HG03097 (cell line): ENCODE measurements at regions not wholly inside any gene's neighbourhood (a gene's known extent, or its start where the extent isn't known, plus 50 kb on each side); places are given as distances from the start of the nearest gene placed in this dataset.

Experiments
- ATAC-seq: cut with Tn5 transposase; IDR thresholded peaks from one replicate; pipeline ENCODE4 v1.9.1; 2021; ENCODE audit not compliant: unreplicated experiment, low FRiP score

DNA sequence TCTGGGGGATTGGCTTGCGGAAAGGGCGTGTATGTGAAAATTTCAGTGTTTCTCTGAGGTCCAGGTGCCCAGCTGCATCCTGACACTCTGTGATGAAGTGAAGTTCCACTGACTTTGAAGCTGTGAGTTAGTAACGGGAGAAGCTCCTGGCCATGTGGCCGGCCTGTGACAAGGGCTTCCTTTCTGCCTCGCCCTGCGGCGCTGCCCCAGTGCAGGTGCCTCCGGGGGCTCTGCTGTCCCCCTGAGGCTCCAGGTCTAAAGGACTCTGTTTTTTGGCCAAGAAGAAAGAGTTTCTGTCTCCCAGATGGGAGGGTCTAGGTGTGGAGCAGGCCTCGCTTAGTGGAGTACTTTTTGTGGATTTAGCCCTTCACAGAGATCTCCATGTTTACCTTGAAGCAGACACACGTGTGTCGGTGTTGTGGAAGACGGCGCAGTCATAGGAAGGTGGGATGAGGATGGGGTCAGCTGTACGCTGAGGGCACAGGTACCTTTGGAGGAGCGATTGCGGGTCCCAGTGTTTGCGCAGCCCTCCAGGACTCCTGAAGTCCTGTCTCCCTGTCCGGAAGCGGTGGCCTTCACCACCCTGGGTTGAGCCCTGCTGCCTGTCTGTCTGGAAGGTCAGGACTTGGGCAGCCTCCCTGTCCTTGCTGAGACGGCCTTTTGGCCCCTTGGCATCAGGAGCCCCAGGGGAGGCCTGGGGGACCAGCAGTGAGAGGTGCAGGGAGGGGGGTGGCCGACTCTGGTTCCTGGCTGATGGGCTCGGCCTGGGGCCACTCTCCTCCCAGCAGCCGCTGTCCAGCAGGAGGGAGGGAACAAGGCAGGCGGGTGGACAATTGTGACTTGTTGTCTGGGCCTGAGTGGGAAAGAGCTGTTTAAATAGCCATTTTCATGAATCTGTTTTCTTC is 1249.3 kb downstream of the BRD1 start:
- no peak for ATAC-seq

DNA sequence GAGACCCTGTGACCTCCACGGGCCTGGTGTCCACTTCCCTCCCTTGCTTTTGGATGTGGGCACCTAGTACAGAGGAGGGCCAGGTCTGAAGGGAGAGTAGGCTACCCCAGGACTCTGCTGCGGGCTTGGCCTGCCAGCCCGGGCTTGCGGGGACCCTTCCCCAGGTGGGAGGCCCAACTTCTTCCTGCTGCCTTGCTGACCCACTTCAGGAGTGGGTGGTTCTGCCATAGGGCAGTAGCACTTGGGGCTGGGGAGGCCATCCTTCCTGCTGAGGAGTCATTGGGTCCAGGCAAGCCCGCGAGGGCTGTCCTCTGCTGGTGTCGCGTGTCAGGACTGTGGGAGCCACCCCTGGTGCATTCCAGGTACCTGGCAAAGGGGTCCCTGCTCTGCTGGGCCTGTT is 1250.0 kb downstream of the BRD1 start:
- no peak for ATAC-seq

DNA sequence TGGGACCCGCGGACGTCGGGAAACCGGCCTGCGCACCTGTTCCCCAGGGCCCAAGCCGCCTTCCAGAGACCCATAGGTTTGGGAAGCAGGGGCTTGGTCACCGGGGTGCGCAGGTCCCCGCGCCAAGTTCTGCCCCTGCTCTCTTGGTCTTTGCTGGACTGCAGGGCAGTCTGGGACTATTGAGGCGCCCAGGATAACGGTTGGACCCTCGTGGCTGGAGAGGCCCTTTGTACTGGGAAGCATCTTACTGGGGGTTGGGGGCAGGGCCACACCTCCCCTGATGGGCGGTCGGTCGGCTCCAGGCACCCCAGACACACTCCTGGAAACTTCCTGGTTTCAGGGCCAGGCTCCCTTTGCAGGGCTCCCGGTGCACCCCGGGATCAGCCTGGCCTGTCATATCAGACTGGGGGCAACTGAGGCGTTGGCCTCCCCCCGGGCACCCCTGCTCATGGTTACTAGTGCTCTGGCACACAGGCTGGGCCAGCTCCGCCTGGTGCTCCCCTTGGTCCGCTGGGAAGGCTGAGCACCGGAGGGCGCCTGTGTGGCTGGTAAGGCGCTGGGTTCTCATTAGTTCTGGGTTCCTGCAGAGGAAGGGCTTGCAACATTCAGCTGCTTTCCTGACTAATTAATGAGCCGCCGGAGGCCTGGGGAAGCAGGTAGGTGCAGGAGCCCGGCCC is 1250.5 kb downstream of the BRD1 start:
- ATAC-seq = no peak

DNA sequence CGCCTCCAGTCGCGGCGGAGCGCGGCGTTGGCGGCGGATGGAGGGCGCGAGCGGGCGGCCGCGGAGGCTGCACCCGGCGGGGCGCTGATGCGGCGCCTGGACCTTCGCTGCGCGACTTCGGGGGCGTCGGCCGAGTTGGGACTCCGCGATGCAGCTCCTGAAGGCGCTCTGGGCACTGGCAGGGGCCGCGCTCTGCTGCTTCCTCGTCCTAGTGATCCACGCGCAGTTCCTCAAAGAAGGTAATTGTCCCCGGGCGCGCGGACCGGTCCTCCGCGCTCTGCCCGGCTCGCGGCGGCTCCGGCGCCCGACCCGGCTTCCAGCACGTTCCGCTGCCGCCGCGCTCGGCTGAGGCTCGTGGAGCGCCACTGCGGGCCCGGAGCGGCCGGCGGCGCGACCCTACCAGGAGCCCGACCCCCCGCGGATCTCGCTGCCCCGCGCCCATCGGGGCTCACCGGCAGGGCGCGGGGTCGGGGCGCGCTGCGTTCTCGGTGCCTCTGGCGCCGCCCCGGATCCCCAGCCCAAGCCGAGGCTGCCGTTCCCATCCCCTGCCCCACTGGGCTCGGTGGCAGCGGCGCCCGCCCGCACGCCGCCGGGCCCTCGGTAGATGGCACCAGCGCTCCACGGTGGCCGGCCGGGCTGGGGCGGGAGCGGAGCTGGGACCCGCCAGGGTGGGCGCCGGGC is 1251.2 kb downstream of the BRD1 start:
- ATAC-seq = no peak

DNA sequence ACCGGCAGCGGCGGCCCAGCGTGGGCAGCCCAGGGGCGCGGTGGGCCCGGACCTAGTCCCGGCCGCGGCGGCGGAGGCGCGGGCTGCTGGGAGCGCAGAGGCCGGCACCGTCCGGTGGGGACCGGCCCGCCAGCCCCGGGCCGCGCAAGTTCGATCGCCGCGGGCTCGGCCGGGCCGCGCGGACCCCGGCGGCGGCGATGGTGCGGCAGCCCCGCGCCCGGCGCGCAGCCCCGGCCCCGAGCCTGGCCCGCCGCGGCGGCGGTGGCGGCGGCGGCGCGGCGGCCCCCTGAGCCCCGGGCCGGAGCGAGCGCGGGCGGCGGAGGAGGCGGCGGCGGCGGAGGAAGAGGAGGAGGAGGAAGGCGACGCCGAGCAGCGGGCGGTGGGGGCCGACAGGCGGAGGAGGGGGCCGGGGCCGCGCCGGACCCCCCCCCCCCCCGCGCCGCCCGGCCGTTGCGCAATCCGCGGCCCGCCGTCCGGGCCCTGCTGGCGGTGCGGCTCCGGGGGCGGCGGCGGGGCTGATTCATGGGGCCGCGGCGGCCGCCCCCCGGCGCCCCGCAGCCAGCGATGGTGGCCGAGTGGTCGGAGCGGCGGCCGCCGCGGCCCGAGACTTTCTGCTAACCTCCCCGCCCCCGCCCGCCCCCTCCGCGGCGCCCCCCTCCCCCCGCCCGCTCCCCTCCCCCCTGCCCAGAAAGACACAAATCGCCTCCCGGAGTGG is 1251.9 kb downstream of the BRD1 start:
- ATAC-seq = no peak

DNA sequence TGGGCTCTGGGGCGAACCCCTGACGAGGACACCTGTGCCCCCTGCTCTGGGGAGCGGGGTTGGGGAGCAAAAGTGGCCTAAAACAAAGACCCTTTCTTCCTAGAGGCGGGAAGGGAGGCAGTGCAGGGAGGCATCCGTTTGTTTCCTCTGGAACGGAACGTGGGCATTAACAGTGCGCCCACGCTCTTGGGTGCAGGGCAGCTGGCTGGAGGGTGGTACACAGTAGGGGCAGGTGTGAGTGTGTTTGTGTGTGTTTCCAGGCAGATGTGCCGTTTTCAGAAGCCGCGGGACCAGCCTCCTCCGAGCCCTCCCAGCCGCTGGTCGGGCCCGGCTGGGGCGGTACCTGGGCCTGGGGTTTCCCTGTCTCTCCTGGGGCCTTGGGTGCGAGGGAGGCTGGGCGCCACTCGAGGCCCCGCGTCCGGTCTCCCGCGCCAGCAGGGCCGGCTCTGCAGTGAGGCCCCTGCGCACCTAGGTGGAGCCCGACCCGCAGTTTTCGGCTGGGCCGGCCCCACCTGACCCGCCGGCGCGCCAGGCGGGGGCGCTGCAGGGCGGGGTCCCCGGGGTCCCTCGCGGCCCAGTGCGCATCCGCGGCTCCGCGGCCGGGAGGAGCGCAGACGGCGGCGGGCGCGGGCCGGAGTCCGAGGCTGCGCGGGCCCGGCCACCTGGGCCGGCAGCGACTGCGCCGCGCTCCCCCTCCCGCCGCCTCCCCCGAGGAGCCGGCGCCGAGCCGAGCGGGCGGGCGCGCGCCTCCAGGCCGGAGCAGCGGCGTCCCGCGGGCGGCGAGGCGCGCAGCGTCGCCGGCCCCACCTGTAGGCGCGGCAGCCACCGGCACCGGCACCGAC is 1252.7 kb downstream of the BRD1 start:
- ATAC-seq = no peak

DNA sequence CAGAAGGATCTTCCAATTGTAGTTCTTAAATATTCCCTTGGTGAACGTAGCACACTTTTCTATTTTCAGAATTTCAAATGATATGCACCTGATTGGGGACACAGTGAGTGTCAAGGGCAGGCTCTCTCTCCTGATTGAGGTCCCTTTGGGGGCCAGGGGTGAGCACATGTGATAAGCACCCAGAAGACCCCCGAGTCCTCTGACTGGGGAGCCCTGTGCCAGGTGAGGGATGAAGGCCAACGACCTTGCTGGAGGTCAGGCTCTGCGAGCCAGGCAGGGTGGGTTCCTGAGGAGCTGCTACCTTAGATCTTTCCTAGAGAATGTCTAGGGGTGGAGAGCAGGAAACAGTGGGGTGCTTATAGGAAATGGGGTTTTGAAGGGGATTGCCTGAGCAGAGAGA is 1253.9 kb downstream of the BRD1 start:
- no peak for ATAC-seq

DNA sequence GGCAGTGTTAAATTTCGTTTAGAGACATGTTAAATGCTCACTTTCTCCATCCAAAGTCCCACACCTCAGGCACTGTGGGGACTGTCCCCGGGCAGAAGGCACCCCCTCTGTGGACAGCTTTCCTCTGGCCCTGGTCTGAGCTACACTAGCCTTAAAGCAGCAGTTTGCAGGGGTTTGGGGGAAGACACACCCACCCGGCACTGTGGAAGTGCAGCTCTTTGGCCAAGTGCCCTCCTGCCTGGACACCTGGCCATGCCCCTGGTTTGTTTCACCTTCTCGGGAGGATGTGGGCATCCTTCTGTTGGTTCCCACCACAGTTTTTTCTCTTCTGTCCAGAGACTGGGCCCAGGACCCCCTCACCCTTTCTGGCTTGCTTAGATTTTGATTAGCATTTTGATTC is 1254.7 kb downstream of the BRD1 start:
- no peak for ATAC-seq

DNA sequence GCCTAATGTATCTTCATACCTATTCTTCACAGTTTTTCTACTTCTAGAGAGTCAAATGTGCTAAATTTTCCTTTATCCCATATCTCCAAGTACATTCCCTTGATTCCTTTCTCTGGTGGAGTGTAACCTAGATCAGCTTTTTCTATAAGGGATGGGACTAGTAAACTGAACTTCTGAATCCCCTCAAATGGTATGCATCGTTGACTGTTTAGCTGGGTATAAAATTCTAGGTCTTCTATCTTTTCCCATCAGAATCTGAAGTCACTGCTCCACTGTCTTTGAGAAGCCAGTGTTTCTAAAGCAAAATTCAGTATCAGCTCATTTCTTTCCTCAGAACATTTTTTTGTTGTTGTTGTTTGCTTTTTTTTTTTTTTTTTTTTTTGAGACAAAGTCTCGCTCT is 1256.8 kb downstream of the BRD1 start:
- no peak for ATAC-seq

DNA sequence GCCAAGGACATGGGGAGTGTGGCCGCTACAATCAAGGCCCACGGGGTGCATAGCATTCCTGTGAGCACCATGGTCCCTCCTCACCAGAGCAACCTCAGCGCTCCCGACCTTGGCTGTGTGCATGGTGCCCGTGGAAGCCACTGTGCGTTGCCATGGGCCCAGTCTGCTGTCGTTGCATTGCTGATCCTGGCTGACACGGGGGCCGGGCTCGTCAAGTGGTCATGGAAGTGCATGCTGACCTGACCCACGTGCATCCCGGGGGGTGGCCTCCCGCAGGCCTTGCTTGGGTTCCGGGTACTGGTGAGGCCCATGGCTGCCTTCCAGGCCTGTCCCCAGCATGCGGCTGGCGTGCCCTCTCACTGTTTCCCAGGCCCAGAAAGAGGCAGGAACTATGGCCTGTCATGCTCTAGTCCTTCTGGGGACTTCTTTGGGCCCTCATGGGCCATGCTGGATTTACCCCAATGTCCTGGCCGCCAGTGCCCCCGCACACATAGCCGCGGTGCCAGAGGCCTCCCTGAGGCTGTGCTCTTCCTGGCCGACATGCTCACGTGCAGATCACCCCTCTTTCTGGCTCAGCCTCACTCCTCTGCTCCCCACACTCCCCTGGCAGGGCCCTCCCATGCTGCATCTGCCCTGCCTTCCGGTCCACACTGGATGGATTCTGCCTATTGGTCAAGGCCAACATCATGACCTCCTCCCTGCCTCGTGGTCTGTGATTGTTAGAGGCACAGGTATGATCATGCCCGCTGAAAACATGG is 1258.0 kb downstream of the BRD1 start:
- no peak for ATAC-seq

DNA sequence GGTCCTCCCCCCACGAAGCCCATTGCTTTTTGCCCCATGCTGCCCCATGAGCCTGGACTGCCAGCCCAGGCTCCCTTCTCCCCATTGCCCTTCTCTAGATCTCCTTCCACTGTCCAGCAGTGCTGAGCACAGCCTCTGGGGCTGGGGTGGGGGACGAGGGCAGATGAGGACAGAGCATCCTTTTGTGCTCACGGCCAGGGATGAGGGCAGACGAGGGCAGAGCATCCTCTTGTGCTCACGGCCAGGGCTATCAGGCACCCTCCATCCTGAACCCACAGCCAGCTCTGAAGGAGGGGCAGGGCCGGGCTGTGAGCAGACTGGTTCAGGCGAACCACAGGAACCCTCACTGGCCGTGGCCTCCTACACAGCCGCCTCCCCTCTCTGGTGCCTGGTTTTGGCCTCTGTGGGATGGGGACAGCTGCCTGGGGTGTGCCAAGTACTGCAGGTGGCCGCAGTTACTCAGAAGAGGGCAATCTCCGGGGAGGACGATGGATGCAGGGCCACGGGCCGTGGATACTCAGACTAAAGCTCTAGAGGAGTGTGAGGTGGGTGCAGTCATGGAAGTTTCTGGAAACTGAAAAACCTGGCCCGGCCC is 1258.8 kb downstream of the BRD1 start:
- no peak for ATAC-seq

DNA sequence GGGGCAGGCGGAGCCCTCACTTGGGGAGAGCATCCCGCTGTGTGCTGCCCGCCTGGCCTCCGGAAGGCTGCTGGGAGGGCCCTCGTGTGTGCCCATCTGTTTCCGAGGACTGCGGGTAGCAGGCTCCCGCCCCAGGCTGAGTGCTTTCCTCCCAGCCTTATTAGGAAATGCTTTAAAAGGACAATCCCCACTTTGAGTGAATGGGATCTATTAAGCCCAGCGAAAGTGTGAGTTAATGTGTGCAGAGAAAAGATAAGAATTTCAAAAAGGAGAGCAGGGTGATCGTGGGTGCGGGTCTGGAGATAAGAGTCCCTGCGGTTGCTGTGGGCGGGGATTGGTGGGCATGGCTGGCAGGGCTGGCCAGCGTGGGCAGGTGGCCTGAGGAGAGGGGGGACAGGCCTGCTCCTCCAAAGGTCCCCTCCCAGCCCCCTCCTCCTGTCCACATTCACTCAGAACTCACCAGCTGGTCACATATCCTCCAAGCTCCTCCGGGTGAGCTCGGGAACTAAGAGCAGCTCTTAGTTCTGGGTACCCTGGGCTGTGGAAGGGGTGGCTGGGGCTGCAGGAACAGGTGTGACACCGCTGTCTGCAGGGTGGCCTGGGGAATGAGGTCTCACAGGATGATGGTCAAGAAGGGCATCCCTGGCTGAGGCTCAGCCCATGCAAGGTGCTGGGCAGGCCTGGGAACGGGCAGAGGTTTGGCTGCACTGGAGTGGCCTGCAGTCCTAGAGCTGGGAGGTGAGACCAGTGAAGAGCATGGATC is 1260.3 kb downstream of the BRD1 start:
- no peak for ATAC-seq

DNA sequence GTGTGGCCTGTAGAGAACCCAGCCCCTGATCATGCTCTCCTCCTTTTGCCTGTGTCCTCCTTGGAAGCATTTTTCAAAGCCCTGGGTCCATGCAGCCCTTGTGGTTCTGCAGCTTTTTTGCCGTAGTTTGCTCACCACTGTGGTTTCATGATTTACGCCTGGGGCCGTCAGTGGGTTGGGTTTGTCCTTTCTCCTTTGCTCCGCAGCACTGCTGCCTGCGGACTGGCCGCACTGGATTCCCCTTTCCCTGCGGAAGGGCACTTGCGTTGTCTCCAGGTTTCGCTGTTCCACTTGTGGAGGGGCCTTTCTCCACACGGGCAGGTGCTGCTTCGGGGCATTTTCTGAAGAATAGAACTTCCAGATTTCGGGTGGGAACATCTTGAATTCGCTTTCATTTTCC is 1260.9 kb downstream of the BRD1 start:
- no peak for ATAC-seq

DNA sequence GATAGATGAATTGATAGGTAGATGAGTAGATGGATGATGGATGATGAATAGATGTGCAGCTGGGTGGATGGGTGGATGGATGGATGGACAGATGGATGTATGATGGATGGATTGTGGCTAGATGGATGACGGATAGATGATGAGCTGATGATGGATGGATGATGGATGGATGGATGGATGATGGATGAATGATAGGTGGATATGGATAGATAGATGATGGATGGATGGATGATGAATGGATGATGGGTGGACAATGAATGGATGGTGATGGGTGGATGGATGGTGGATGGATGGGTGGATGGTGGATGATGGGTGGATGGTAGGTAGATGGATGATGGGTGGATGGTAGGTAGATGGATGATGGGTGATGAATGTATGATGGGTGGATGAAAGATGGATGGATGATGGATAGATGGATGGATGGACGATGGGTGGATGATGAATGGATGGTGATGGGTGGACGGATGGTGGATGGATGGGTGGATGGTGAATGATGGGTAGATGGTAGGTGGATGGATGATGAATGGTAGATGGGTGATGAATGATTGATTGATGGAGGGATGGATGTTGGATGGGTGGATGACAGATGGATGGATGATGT is 1261.7 kb downstream of the BRD1 start:
- no peak for ATAC-seq

DNA sequence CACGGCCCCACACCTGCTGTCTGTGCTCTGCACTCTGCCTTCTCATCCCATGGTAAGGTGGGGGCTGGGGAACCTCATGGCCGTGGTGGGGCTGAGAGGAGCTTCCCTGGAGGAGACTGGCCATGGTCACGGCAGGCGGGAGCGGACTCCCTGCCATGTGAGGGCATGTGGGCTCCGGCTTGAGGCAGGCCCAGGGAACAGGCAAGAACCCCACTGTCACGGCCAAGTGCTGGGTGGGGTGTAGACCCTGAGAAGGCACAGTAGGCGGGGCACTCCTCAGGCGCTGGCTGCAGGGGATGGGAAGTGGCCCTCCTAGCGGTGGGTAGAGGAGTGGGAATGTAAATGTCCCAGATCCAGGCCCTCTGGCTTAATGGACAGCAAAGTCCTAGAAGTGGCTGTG is 1262.7 kb downstream of the BRD1 start:
- no peak for ATAC-seq

DNA sequence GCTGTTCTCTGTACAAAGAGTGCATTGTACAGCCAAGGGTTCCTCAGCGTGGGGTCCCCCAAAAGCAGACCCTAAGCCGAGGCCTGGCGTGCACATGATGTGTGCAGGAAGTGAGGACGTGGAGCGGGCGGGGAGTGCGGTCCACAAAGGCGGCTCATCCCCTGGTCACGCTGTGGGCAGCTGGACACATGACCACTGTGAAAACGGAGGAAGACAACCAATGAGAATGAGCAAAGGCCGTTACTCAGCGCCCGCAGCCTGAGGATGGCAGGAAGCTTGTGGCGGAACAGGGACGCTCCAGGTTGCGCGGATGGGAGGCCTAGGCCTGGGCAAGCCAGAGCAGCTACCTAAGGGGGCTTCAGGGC is 1263.7 kb downstream of the BRD1 start:
- ATAC-seq = no peak

DNA sequence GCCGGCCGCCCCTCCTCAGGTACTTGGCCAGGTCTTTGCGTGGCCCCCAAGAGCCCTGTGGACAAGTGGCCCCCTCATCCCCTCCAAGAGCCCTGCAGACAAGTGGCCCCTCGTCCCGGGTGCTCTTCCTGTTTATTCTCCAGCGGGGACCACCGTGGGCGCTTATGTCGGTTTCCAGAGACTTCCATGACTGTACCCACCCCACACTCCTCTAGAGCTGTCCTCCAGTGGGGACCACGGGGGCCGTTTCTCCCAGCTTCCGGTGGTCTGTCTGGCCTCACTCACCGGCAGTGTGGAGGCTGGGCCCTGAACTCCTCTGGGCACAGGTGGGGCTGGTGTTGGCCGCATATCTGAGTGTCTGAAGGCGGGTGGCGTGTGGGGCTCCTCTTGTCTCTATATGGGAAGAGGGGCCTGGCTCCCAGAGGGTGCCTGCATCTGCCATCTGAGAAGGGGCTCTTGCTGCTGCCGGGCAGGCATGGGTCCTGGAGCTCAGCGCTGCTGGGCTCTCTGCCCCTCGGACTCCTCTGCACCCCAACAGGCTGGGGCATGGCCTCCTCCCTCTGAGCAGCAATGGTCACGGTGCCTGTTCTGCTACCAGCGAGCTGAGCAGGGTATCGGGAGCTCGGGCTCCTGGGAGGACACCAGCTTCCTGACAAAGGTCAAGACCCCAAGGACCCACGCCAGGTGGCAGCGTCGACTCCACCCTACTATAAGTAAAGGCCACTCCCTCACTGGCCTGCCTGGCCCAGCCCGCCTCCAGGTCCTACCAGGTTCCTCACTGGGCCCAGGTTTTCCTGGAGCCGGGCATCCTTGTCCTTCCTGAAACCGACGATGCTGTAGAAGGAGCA is 1264.3 kb downstream of the BRD1 start:
- no peak for ATAC-seq
